Caco-2 (cell line): ENCODE measurements at regions not wholly inside any gene's neighbourhood (a gene's known extent, or its start where the extent isn't known, plus 50 kb on each side); places are given as distances from the start of the nearest gene placed in this dataset.

Experiments used
- BruUV-seq: library from RNA; stranded (reverse); fragments of 400-500 nt; replicated peaks from 2 replicates; lab custom pipeline; 2021; lab: Mats Ljungman, UMichigan
- CTCF ChIA-PET: fragments of 300-600 bp; sonication (Branson Sonifier 250); formaldehyde crosslinking; loops from one replicate; lab custom pipeline; 2022; ENCODE audit warnings: antibody characterized with exemption; lab: Charles Lee
- POLR2A ChIA-PET: fragments of 300-600 bp; sonication (Branson Sonifier 250); formaldehyde crosslinking; loops from one replicate; lab custom pipeline; 2022; ENCODE audit warnings: antibody characterized with exemption; lab: Charles Lee
- DNase-seq, 2 experiments: peaks; one replicate each; pipeline versions ENCODE4 v3.0.0 to v3.0.0-alpha.2; 2020 to 2022
- H3K27me3 ChIP-seq: replicated peaks from 2 replicates; pipeline ENCODE4 v1.6.0; 2011; ENCODE audit warnings: low read length; ENCODE audit not compliant: control insufficient read depth, insufficient read depth
- H3K36me3 ChIP-seq: 2 replicates; pipeline ENCODE4 v1.5.1; 2011; ENCODE audit warnings: low read length; ENCODE audit not compliant: control insufficient read depth, insufficient read depth
- H3K4me1 ChIP-seq: fragments of 250-450 bp; sonication (Bioruptor Pico); 2 replicates; pipeline ENCODE4 v1.5.1; 2020; ENCODE audit warnings: mild to moderate bottlenecking
- H3K4me3 ChIP-seq: 2 replicates; pipeline ENCODE4 v1.5.1; 2011; ENCODE audit warnings: low read depth, mild to moderate bottlenecking, control low read depth, low read length
- H3K9me3 ChIP-seq: fragments of 250-450 bp; sonication (Bioruptor Pico); 2 replicates; pipeline ENCODE4 v1.5.1; 2020; ENCODE audit warnings: mild to moderate bottlenecking, moderate library complexity
- H3K27ac Mint-ChIP-seq: one replicate; pipeline ENCODE4 v1.8.0; 2022; ENCODE audit warnings: mixed read lengths; ENCODE audit not compliant: unreplicated experiment
- H3K27me3 Mint-ChIP-seq: one replicate; pipeline ENCODE4 v1.8.0; 2022; ENCODE audit warnings: mixed read lengths; ENCODE audit not compliant: insufficient read depth, unreplicated experiment
- H3K36me3 Mint-ChIP-seq: one replicate; pipeline ENCODE4 v1.8.0; 2022; ENCODE audit warnings: mild to moderate bottlenecking, mixed read lengths; ENCODE audit not compliant: insufficient read depth, unreplicated experiment
- H3K4me1 Mint-ChIP-seq: one replicate; pipeline ENCODE4 v1.8.0; 2022; ENCODE audit warnings: low read depth, mixed read lengths; ENCODE audit not compliant: unreplicated experiment
- H3K4me3 Mint-ChIP-seq: one replicate; pipeline ENCODE4 v1.8.0; 2022; ENCODE audit warnings: mild to moderate bottlenecking, moderate library complexity, mixed read lengths; ENCODE audit not compliant: unreplicated experiment
- H3K9me3 Mint-ChIP-seq: one replicate; pipeline ENCODE4 v1.8.0; 2022; ENCODE audit warnings: mixed read lengths; ENCODE audit not compliant: unreplicated experiment
- CTCF ChIP-seq, 2 experiments: fragments of 200-600 bp in 1 of 2; IDR thresholded peaks; 1 replicate in 1 of 2; 2 replicates in 1 of 2; pipeline versions ENCODE4 v1.5.1 to v1.8.0; 2011 to 2022; ENCODE audit warnings: antibody characterized with exemption in 1 of 2, control low read depth in 1 of 2, inconsistent platforms in 1 of 2, low read depth in 1 of 2, low read length in 1 of 2, mild to moderate bottlenecking in 1 of 2, moderate library complexity in 1 of 2; ENCODE audit not compliant: insufficient read depth in 1 of 2, severe bottlenecking in 1 of 2, unreplicated experiment in 1 of 2
- intact Hi-C: fragments of 100-400 bp; cut with micrococcal nuclease; formaldehyde crosslinking; loops from one replicate; pipeline ENCODE4 v1.10.0; 2022; ENCODE audit not compliant: unreplicated experiment

- Mint-ChIP-seq H3K4me3 (no peak overlapping the region), H3K36me3 (no peaks in the 10 kb centered on the region), H3K4me1 (no peaks in the 10 kb centered on the region), H3K27ac (no peak overlapping the region), H3K27me3 (peaks cover 5% of the 10 kb centered on the region), H3K9me3 (no peaks in the 10 kb centered on the region)
- no TSS peak for BruUV-seq
- no peak for TF ChIP-seq CTCF (IDR thresholded peaks at IDR 0.05; ENCODE audit: insufficient read depth in 1 of 2, low read depth in 1 of 2, low read length in 1 of 2, severe bottlenecking in 1 of 2, unreplicated experiment in 1 of 2)
- ChIA-PET POLR2A (no interaction called here), CTCF (no interaction called here)
- intact Hi-C loops: no loop called here
- Histone ChIP-seq H3K9me3 (no peaks in the 10 kb centered on the region), H3K36me3 (no peaks in the 10 kb centered on the region), H3K4me3 (no peak overlapping the region), H3K4me1 (no peaks in the 10 kb centered on the region), H3K27me3 (no peaks in the 10 kb centered on the region)
- no peak for DNase-seq
These were observed 373.8 kb downstream of the STIM2 start for GRCh38 chr4:27234306-27234899.

GRCh38 chr4:27239641-27240040, 379.0 kb downstream of the STIM2 start:
- Mint-ChIP-seq H3K27me3 (no peaks in the 10 kb centered on the region), H3K36me3 (no peaks in the 10 kb centered on the region), H3K9me3 (no peaks in the 10 kb centered on the region), H3K4me1 (no peaks in the 10 kb centered on the region), H3K27ac (no peak overlapping the region), H3K4me3 (no peak overlapping the region)
- Histone ChIP-seq H3K36me3 (no peaks in the 10 kb centered on the region), H3K9me3 (no peaks in the 10 kb centered on the region), H3K4me1 (no peaks in the 10 kb centered on the region), H3K27me3 (no peaks in the 10 kb centered on the region), H3K4me3 (no peak overlapping the region)
- no TSS peak for BruUV-seq
- POLR2A ChIA-PET: no interaction called here
- CTCF ChIA-PET: no interaction called here
- TF ChIP-seq CTCF (IDR thresholded peaks at IDR 0.05; ENCODE audit: insufficient read depth in 1 of 2, low read depth in 1 of 2, low read length in 1 of 2, severe bottlenecking in 1 of 2, unreplicated experiment in 1 of 2): no peak
- intact Hi-C loops: no loop called here
- no peak for DNase-seq

GRCh38 chr4:27242217-27242616, 381.6 kb downstream of the STIM2 start:
- Mint-ChIP-seq H3K4me1 (no peaks in the 10 kb centered on the region), H3K36me3 (no peaks in the 10 kb centered on the region), H3K27me3 (no peaks in the 10 kb centered on the region), H3K27ac (no peak overlapping the region), H3K4me3 (no peak overlapping the region), H3K9me3 (no peaks in the 10 kb centered on the region)
- H3K27me3 ChIP-seq: no peaks in the 10 kb centered on the region
- DNase-seq: no peak
- POLR2A ChIA-PET: no interaction called here
- BruUV-seq: no TSS peak
- no peaks in the 10 kb centered on the region for H3K4me1 ChIP-seq
- H3K9me3 ChIP-seq: no peaks in the 10 kb centered on the region
- no peaks in the 10 kb centered on the region for H3K36me3 ChIP-seq
- intact Hi-C loops: no loop called here
- no peak overlapping the region for H3K4me3 ChIP-seq
- CTCF ChIA-PET: no interaction called here
- TF ChIP-seq CTCF (IDR thresholded peaks at IDR 0.05; ENCODE audit: insufficient read depth in 1 of 2, low read depth in 1 of 2, low read length in 1 of 2, severe bottlenecking in 1 of 2, unreplicated experiment in 1 of 2): no peak
